VCaP (cell line): ENCODE measurements at regions not wholly inside any gene's neighbourhood (a gene's known extent, or its start where the extent isn't known, plus 50 kb on each side); places are given as distances from the start of the nearest gene placed in this dataset.

Experiments used
- H3K27ac ChIP-seq: fragments of 450-650 bp; 2 replicates; pipeline ENCODE4 v1.5.1; 2017
- TF ChIP-seq, protein P1 (sequence below): fragments of 450-650 bp; conservative IDR thresholded peaks from 2 replicates; pipeline ENCODE4 v1.5.1; 2017; ENCODE audit warnings: mild to moderate bottlenecking, moderate library complexity

DNA sequence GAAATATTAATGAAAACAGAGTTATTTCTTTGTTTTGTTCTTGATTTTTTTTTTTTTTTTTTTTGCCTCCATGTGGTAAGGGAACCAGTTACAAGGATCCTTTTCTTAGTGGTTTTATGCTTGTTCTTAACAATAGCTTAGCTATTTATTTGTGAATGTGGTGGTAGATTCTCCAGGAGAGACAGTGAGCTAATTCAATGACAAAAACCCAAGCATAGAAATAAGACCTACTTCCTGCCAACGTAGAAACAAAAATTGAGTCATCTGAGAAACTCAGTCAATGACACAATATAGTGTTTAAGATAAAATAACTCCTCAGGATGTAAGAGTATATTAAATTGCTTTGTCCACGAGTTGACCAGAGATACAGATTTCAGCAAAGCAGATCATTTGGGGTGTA is 863.8 kb upstream of the PABPC4L start:
- TF ChIP-seq, protein P1, sequence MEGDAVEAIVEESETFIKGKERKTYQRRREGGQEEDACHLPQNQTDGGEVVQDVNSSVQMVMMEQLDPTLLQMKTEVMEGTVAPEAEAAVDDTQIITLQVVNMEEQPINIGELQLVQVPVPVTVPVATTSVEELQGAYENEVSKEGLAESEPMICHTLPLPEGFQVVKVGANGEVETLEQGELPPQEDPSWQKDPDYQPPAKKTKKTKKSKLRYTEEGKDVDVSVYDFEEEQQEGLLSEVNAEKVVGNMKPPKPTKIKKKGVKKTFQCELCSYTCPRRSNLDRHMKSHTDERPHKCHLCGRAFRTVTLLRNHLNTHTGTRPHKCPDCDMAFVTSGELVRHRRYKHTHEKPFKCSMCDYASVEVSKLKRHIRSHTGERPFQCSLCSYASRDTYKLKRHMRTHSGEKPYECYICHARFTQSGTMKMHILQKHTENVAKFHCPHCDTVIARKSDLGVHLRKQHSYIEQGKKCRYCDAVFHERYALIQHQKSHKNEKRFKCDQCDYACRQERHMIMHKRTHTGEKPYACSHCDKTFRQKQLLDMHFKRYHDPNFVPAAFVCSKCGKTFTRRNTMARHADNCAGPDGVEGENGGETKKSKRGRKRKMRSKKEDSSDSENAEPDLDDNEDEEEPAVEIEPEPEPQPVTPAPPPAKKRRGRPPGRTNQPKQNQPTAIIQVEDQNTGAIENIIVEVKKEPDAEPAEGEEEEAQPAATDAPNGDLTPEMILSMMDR = no peak
- no peak overlapping the region for H3K27ac ChIP-seq

DNA sequence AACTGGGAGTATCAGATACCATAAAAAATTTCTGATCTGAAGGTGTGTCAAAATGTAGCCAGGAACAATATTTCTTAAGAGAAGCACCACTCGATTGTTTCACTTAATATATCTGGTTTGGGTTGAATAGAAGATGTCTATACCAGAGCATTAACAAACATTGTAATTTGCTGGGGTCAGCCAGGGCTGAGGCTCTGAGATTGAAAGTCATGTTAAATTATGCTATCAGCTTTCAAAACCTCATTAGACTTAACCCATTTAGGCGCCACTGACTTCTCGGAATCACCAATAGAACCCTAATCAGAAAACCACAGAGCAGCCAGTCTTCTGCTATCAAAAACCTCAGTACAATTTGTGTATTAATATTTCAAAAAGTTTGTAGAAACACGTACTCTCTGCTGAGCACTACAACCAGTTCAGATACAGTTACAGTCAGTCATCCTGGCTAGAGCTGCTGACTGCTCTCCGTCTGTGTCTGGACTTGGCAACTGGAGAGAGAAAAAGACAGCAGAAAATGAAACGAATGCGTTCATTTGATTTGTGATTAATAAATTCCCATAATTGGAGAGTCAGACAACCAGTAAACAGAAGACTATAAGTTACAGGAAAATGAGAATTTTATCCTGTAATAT is 848.6 kb upstream of the PABPC4L start:
- TF ChIP-seq, protein P1 = no peak
- H3K27ac ChIP-seq = no peak overlapping the region

DNA sequence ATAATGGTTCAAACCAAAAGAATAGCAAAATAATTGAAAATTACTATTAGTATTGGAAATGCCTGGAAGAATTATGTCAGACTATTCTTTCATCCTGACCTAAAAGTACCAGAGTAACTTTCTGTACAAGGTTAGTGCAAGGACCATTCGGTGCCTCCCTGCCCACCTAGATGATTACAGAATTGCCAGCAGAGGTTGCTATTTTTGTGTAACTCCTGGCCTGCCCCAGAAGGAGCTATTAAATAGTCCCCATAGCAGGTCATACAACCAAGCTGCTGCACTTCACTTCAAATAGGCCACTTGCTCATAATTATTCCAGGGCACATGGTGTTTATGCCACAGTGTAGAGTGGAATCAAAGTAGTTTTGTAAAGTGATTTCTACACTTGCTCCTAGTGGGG is 831.1 kb upstream of the PABPC4L start:
- no peak overlapping the region for H3K27ac ChIP-seq
- TF ChIP-seq, protein P1 = no peak

DNA sequence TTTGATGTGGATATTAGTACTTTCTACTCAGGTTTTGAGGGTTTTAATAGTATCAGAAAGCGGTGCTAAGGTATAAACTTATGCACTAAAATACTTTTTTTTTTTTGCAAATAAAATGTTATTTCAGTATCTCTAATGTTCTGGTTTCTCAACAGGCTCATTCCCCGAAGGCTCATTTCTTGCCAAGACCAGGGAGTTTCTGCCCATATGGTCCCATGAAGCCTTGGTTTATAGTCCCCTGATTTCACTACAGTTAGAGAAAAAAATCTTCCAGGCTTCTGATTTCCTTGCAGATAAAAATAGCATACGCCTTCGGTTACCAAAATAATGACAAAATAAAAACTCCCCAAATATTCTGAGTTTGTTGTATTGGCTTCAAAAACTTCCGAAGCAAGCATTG is 814.2 kb upstream of the PABPC4L start:
- no peak overlapping the region for H3K27ac ChIP-seq
- TF ChIP-seq, protein P1 = no peak

DNA sequence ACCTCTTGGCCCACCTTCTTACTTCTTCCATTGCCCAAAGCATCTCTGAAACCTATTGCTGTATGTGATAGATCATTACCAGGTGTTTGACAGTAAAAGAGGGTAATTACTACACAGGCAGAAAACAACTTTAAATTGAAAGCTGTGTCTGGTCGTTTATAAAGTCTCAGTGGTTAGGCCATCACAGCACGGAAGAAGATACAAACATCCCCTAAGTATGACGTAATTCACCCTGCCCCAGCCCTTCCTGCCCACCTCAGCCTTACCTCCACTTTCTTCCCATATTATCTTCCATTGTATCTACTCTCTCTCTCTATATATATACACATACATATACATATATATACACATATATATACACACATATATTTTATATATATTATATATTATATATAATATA is 805.8 kb upstream of the PABPC4L start:
- H3K27ac ChIP-seq = no peak overlapping the region
- TF ChIP-seq, protein P1 = no peak

DNA sequence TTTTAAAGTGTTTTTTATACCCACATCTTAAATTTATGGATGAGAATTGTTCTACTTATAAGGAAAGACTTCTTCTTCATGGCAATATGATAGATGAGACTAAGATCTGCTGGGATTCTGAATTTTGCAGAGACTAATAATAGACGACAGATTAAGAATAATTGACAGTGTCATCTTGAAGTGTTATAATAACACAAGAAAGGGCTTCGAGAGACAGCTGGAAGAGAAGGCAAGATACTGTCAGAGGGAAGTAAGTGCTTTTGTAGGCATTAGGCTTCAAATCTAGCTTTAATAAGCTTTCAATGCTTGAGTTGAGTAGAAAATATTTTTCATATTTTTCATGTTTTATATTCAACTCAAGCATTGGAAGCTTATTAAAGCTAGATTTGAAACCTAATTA is 797.6 kb upstream of the PABPC4L start:
- no peak overlapping the region for H3K27ac ChIP-seq
- TF ChIP-seq, protein P1 = no peak

DNA sequence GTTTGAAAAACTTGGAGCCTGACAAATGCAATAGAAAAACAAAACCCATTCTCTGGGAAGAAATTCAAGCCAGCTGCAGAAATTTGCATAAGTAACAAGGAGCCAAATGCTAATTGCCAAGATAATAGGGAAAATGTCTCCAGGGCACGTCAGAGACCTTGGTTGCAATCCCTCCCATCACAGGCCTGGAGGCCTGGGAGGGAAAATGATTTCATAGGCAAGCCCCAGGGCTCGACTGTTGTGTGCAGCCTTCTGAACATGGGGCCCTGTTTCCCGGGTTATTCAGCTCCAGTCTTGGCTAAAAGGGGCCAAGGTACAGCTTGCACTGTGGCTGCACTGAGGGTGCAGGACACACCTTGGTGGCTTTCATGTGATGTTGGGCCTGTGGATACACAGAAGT is 760.4 kb upstream of the PABPC4L start:
- TF ChIP-seq, protein P1 = no peak
- H3K27ac ChIP-seq = no peak overlapping the region
